BE2C (cell line): ENCODE measurements at regions not wholly inside any gene's neighbourhood (a gene's known extent, or its start where the extent isn't known, plus 50 kb on each side); places are given as distances from the start of the nearest gene placed in this dataset.

Experiments
- DNase-seq: peaks from one replicate; pipeline ENCODE4 v3.0.0-alpha.2; 2020
- H3K27me3 ChIP-seq: fragments of 250-450 bp; sonication (Bioruptor Pico); 2 replicates; pipeline ENCODE4 v1.5.1; 2020; ENCODE audit warnings: mild to moderate bottlenecking
- H3K36me3 ChIP-seq: fragments of 250-450 bp; sonication (Bioruptor Pico); 2 replicates; pipeline ENCODE4 v1.5.1; 2020; ENCODE audit warnings: mild to moderate bottlenecking
- H3K4me1 ChIP-seq: fragments of 250-450 bp; sonication (Bioruptor Pico); 2 replicates; pipeline ENCODE4 v1.5.1; 2020
- H3K4me3 ChIP-seq: 2 replicates; pipeline ENCODE4 v1.5.1; 2011; ENCODE audit warnings: low read depth, low read length
- H3K9me3 ChIP-seq: fragments of 250-450 bp; sonication (Bioruptor Pico); 2 replicates; pipeline ENCODE4 v1.5.1; 2020
- TF ChIP-seq, protein P1 (sequence below): IDR thresholded peaks from 2 replicates; pipeline ENCODE4 v1.5.1; 2012; ENCODE audit warnings: mild to moderate bottlenecking, low read depth, low read length

DNA sequence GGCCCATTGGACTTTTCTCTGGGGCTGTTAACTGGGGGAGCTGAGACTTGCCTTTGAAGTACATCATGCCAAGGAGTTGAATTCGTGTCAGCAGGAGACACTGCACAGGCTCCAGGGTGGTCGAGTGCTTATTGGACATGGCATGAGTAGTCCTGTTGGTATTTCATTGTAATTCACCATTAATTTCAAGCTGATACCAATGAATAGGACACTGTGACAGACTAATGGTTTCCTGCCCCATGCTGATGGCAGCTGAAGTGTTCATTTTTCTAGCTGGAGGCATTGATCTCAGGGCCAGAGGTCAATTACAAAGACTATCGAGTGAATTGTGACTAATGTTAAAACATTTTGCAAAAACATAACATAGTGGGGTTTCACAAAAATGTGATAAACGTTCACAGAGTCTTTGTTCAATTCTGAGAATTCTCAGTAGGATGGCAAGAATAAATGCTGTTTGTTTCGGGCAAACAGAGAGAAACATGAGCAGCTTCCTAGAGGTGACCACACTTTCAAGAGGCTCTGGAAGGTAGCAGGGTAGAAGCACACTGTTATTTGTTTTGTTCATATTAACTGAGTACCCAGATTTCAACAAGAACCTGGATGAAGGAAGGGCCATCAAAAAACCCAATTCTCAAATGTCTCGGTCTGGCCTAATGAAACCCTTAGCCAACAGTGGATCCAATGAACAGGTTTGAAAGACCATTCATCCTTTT is 90.6 kb upstream of the ARL4C start:
- Histone ChIP-seq H3K9me3 (no peaks in the 10 kb centered on the region), H3K36me3 (no peaks in the 10 kb centered on the region), H3K4me3 (no peak overlapping the region), H3K4me1 (no peaks in the 10 kb centered on the region), H3K27me3 (no peaks in the 10 kb centered on the region)
- no peak for DNase-seq
- TF ChIP-seq, protein P1, sequence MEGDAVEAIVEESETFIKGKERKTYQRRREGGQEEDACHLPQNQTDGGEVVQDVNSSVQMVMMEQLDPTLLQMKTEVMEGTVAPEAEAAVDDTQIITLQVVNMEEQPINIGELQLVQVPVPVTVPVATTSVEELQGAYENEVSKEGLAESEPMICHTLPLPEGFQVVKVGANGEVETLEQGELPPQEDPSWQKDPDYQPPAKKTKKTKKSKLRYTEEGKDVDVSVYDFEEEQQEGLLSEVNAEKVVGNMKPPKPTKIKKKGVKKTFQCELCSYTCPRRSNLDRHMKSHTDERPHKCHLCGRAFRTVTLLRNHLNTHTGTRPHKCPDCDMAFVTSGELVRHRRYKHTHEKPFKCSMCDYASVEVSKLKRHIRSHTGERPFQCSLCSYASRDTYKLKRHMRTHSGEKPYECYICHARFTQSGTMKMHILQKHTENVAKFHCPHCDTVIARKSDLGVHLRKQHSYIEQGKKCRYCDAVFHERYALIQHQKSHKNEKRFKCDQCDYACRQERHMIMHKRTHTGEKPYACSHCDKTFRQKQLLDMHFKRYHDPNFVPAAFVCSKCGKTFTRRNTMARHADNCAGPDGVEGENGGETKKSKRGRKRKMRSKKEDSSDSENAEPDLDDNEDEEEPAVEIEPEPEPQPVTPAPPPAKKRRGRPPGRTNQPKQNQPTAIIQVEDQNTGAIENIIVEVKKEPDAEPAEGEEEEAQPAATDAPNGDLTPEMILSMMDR, result no peak

DNA sequence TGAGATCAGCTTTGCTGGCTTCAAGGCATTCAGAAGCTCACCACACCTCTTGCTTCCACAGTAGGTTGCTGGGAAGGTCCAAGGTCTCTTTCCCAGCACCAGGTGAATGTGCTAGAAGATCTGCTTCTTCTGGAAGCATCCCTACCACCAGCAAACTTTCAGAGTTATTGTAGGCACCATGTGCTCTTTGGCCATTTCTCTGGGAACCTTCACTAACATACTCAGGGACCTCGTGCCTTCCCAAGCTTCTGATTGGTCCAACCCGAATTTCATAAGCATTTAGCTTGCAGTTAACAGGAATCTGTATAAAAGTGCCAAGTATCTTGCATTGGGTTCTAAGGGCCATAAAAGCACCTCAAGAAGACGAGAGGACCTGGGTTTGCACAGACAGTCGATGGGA is 86.5 kb upstream of the ARL4C start:
- Histone ChIP-seq H3K36me3 (no peaks in the 10 kb centered on the region), H3K4me3 (no peak overlapping the region), H3K4me1 (no peaks in the 10 kb centered on the region), H3K27me3 (no peaks in the 10 kb centered on the region), H3K9me3 (no peaks in the 10 kb centered on the region)
- TF ChIP-seq, protein P1, result no peak
- no peak for DNase-seq

DNA sequence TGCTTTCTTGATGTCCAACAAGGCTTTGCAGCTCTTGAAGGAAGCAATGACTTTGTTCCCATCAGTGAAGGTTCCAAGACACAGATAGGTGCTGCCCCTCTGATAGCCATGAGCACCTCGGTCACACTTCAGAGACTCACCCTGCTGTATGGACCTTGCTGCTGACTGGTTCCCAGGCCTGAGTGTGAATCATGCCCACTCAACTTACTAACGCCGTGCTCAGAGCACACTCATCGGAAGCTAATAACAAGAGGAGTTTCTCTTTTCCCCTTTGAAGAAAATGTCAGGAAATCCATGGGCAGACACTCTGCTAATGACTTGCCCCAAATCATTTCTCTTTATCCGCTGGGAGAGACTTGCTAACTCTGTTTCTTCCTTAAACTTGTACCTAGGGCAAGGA is 83.8 kb upstream of the ARL4C start:
- H3K4me1 ChIP-seq, result no peaks in the 10 kb centered on the region
- no peaks in the 10 kb centered on the region for H3K9me3 ChIP-seq
- H3K4me3 ChIP-seq, result no peak overlapping the region
- DNase-seq, result no peak
- TF ChIP-seq, protein P1, result no peak
- H3K36me3 ChIP-seq, result no peaks in the 10 kb centered on the region
- H3K27me3 ChIP-seq, result no peaks in the 10 kb centered on the region

DNA sequence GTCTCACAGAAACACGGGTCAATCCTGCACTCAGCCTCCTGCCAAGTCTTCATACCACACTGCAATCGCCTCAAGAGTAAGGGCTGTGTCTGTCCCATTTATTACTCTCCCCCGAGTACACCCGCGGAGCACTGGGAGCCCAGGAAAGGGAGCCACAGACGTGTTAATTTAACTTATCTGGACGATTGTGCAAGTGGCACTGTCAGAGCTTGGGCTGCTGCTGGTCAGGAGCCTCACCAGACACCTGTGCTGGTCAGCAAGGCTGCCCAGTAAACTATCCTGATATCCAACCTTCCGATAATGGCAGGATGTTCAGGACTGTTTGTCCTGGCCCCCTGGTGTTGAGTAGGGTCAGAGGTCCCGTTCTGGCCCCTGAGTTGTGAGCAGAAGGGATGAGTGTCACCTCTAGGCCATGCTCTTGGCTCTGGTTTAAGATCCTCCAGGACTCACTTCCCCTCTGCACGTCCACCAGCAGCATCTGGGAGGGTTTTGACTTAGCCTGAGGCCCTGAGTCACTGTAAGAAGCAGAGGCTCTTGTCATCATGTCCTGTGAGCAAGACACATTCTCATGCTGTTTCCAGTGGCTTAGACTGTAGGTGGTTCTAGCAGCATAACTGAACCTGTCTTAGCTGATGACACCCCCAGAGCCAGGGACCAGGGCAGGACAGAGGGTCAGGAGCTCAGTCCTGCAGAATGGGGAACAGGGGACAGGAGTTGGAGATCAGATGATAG is 82.5 kb upstream of the ARL4C start:
- no peak for DNase-seq
- TF ChIP-seq, protein P1, result no peak

DNA sequence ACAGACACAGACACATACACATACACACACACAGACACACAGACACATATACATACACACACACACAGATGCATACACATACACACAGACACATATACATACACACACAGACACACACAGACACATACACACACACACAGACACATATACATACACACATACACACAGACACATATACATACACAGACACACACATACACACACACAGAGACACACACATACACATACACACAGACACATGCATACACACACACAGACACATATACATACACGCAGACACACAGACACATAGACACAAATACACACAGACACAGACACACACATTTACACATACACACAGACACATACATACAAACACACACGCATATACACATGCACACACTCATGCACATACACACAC is 81.5 kb upstream of the ARL4C start:
- Histone ChIP-seq H3K4me1 (no peaks in the 10 kb centered on the region), H3K4me3 (no peak overlapping the region), H3K9me3 (no peaks in the 10 kb centered on the region), H3K27me3 (no peaks in the 10 kb centered on the region), H3K36me3 (no peaks in the 10 kb centered on the region)
- DNase-seq, result no peak
- TF ChIP-seq, protein P1, result no peak

More for the DNA sequence above, 82.5 kb upstream of the ARL4C start:
- no peaks in the 10 kb centered on the region for H3K27me3 ChIP-seq
- H3K4me3 ChIP-seq, result no peak overlapping the region
- no peaks in the 10 kb centered on the region for H3K4me1 ChIP-seq
- no peaks in the 10 kb centered on the region for H3K36me3 ChIP-seq
- H3K9me3 ChIP-seq, result no peaks in the 10 kb centered on the region

DNA sequence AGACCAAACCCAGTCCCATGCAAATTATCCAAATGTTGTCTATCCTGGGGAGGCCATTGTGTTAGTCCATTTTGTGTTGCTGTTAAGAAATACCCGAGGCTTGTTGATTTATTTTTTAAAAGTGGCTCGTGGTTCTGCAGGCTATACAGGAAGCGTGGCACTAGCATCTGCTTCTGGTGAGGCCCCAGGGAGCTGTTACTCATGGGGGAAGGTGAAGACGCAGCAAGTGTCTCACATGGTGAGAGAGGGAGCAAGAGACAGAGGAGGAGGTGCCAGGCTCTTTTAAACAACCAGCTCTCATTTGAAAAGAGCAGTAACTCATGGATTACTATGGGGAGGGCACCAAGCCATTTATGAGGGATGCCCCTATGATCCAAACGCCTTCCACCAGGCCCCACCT is 80.3 kb upstream of the ARL4C start:
- DNase-seq, result no peak
- Histone ChIP-seq H3K4me1 (no peaks in the 10 kb centered on the region), H3K4me3 (no peak overlapping the region), H3K27me3 (no peaks in the 10 kb centered on the region), H3K36me3 (no peaks in the 10 kb centered on the region), H3K9me3 (no peaks in the 10 kb centered on the region)
- TF ChIP-seq, protein P1, result no peak
